CD4-positive, alpha-beta T cell treated with Interleukin-10 for 1 hour (primary cell): ENCODE measurements at regions not wholly inside any gene's neighbourhood (a gene's known extent, or its start where the extent isn't known, plus 50 kb on each side); places are given as distances from the start of the nearest gene placed in this dataset.
"Not testable (repeated sequence)": the region's sequence is repeated elsewhere in the genome, so short reads cannot be mapped to it uniquely, and the experiment has no call there.

ENCODE experiments used
- DNase-seq: peaks from one replicate; pipeline ENCODE4 v3.0.0-alpha.2; 2020

GRCh38 chr4:173753408-173753807 is 223.4 kb upstream of the HAND2 start:
- no peak for DNase-seq

GRCh38 chr4:173752610-173753230 is 222.7 kb upstream of the HAND2 start:
- DNase-seq = peak; percentile 2

GRCh38 chr4:173748353-173748752 is 218.3 kb upstream of the HAND2 start:
- DNase-seq = no peak

GRCh38 chr4:173747537-173748257 is 217.7 kb upstream of the HAND2 start:
- no peak for DNase-seq

- no peak for DNase-seq
Measured at GRCh38 chr4:173746424-173746823, 216.4 kb upstream of the HAND2 start.

- no peak for DNase-seq
Measured at GRCh38 chr4:173745765-173746164, 215.7 kb upstream of the HAND2 start.

- no peak for DNase-seq
Measured at GRCh38 chr4:173736840-173737239, 206.8 kb upstream of the HAND2 start.

- no peak for DNase-seq
Measured at GRCh38 chr4:173735585-173735984, 205.6 kb upstream of the HAND2 start.

- DNase-seq = no peak
Measured at GRCh38 chr4:173735049-173735448, 205.0 kb upstream of the HAND2 start.

- DNase-seq = no peak
Measured at GRCh38 chr4:173731257-173731656, 201.2 kb upstream of the HAND2 start.

- DNase-seq = no peak
Measured at GRCh38 chr4:173722075-173722474, 192.0 kb upstream of the HAND2 start.

- DNase-seq = not testable (repeated sequence)
Measured at GRCh38 chr4:173718504-173718903, 188.5 kb upstream of the HAND2 start.

GRCh38 chr4:173717581-173717980 is 187.6 kb upstream of the HAND2 start:
- DNase-seq = no peak

GRCh38 chr4:173714456-173714855 is 184.4 kb upstream of the HAND2 start:
- DNase-seq = no peak

- DNase-seq = no peak
Measured at GRCh38 chr4:173713026-173713425, 183.0 kb upstream of the HAND2 start.

GRCh38 chr4:173707658-173708419 is 177.8 kb upstream of the HAND2 start:
- no peak for DNase-seq

- DNase-seq = no peak
Measured at GRCh38 chr4:173704201-173704600, 174.2 kb upstream of the HAND2 start.

- DNase-seq = no peak
Measured at GRCh38 chr4:173703021-173703420, 173.0 kb upstream of the HAND2 start.

- no peak for DNase-seq
Measured at GRCh38 chr4:173700650-173701049, 170.6 kb upstream of the HAND2 start.

- no peak for DNase-seq
Measured at GRCh38 chr4:173699841-173700475, 169.9 kb upstream of the HAND2 start.

- no peak for DNase-seq
Measured at GRCh38 chr4:173698557-173699262, 168.7 kb upstream of the HAND2 start.

GRCh38 chr4:173697840-173698239 is 167.8 kb upstream of the HAND2 start:
- no peak for DNase-seq

GRCh38 chr4:173696551-173696950 is 166.5 kb upstream of the HAND2 start:
- no peak for DNase-seq
